ENCODE measurements at regions not wholly inside any gene's neighbourhood (a gene's known extent, or its start where the extent isn't known, plus 50 kb on each side); places are given as distances from the start of the nearest gene placed in this dataset.
A peak's percentile ranks its signal among the peaks of the same experiment; 100 is the strongest.

DNA sequence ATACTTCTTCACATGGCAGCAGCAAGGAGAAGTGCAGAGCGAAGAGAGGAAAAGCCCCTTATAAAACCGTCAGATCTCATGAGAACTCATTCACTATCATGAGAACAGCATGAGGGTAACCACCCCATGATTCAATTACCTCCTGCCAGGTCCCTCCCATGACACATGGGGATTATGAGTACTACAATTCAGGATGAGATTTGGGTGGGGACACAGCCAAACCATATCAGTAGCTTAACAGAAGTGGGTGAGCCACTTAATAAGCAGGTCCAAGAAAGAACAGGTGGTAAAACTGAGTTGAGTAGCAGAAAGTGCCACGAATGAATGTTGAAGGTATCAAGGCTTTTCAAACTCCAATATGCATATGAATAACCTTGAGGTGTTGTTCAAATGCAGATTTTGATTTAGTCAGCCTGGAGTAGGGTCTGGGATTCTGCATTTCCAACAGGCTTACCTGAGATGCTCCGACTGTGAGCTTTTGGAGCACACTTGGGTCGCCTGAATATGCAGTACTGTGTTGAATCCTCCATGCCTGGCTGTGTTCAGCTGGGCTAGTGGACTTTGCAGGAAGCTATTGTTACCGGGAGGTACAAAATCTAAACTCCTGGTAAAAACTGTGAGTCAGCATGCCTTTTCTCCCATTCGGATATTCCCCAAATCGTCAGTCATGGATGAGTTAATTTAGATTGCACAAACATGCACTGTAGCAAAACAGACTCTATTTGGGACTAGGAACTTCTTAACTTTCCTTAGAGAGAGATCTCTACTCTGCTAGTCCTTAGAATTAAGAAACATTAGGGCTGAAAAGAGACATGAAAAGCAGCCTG, 69.0 kb upstream of the PRKCQ start:
- DNase-seq (ENCODE audit: low spot score) = no peak
- Histone ChIP-seq H3K27me3 (no peaks in the 10 kb centered on the region), H3K4me1 (no peaks in the 10 kb centered on the region), H3K4me3 (no peak overlapping the region), H3K36me3 (no peaks in the 10 kb centered on the region), H3K9me3 (no peaks in the 10 kb centered on the region), H3K27ac (no peak overlapping the region)
- no peak for TF ChIP-seq CTCF (IDR thresholded peaks at IDR 0.05)

DNA sequence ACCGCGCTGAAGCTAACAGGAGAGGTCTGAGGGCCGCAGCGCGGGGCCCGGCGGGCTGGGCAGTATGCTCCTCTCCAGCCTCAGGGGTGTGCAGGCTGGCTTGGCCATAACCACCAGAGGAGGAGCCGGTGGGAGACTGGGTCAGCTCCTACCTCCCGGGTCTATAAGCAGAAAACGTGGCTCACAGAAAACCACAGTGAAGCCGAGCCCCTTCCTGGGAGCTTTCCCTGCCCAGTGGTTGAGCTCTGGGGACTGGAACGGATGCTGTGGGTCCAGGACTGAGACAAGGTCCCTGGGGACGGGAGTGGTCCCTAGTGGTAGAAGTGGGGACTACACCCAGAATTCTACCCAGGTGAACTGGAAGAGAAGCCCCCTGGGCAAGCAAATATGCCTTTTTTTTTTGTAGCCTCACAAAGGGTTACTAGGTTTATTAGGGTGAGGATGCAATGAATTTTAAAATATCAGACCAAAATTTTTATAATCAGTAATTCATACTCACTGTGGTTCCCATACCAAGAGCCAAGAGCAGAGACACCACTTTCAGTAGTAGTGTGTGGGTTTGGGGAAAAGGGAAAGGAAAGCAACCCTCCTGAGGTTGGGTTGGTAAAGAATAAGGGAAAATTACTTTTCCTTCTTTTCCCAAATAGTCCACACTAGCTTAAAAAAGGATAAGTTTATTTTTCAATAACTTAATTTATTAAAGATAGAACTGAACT, 67.9 kb upstream of the PRKCQ start:
- Histone ChIP-seq H3K9me3 (no peaks in the 10 kb centered on the region), H3K4me3 (no peak overlapping the region), H3K27ac (no peak overlapping the region), H3K4me1 (no peaks in the 10 kb centered on the region), H3K27me3 (no peaks in the 10 kb centered on the region), H3K36me3 (no peaks in the 10 kb centered on the region)
- no peak for DNase-seq (ENCODE audit: low spot score)
- peak in 1 of 2 donors; percentile 49 for TF ChIP-seq CTCF (IDR thresholded peaks at IDR 0.05)

- Histone ChIP-seq H3K9me3 (no peaks in the 10 kb centered on the region), H3K27me3 (no peaks in the 10 kb centered on the region), H3K4me1 (no peaks in the 10 kb centered on the region), H3K27ac (no peak overlapping the region), H3K4me3 (no peak overlapping the region), H3K36me3 (no peaks in the 10 kb centered on the region)
- DNase-seq (ENCODE audit: low spot score) = no peak
- no peak for TF ChIP-seq CTCF (IDR thresholded peaks at IDR 0.05)
These were observed 63.9 kb upstream of the PRKCQ start for GRCh38 chr10:6643962-6644361.

DNA sequence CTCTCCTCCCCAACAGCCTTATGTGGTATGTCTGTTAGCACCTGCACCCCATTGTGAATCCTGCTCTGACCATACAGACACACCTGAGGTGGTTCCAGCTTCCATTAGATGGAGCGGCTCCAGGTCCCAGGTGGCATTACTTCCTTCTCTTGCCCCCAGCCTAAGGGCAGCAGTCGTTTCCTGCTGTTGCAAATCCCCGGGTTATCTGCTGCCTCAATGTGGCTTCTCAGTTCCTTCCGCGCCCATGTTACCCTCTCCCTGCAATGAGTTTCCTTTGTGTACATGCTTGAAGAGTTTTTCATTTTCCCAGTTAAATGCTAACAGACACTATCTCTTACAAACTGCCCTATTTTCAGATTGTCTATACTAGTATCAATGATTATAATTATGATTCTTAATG, 62.8 kb upstream of the PRKCQ start:
- H3K4me1 ChIP-seq = no peaks in the 10 kb centered on the region
- TF ChIP-seq CTCF (IDR thresholded peaks at IDR 0.05) = no peak
- no peak overlapping the region for H3K27ac ChIP-seq
- H3K4me3 ChIP-seq = no peak overlapping the region
- no peaks in the 10 kb centered on the region for H3K9me3 ChIP-seq
- no peaks in the 10 kb centered on the region for H3K36me3 ChIP-seq
- no peak for DNase-seq (ENCODE audit: low spot score)
- H3K27me3 ChIP-seq = no peaks in the 10 kb centered on the region

DNA sequence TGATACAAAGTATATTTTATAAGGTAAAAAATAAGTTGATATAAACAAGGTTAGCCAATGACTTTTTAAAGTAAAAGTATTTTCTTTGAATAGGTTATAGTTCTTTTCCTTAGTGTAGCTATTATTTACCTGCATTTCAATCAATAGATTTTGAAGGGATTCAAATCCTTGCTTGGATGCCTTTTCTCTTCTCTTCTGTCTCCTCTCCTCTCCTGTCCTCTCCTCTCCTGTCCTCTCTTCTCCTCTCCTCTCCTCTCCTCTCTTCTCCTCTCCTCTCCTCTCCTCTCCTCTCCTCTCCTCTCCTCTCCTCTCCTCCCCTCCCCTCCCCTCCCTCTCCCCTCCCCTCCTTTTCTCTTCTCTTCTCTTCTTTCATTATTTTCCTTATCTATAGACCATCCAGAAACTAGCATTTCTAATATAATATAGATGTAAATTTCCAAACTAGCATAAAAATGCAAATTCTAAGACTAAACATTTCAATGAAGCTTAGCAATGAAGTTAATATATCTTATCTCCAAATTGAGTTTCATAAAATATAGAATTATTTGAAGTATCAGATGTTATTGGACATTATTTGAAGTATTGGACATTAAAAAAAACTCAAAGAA, 60.5 kb upstream of the PRKCQ start:
- Histone ChIP-seq H3K4me1 (no peaks in the 10 kb centered on the region), H3K4me3 (no peak overlapping the region)
- no peak for DNase-seq (ENCODE audit: low spot score)

More for the DNA sequence above, 60.5 kb upstream of the PRKCQ start:
- TF ChIP-seq CTCF (IDR thresholded peaks at IDR 0.05) = no peak
- Histone ChIP-seq H3K9me3 (no peaks in the 10 kb centered on the region), H3K36me3 (no peaks in the 10 kb centered on the region), H3K27ac (no peak overlapping the region), H3K27me3 (no peaks in the 10 kb centered on the region)

All from right atrium auricular region (tissue), 2 donors.